ENCODE measurements at regions not wholly inside any gene's neighbourhood (a gene's known extent, or its start where the extent isn't known, plus 50 kb on each side); places are given as distances from the start of the nearest gene placed in this dataset.

- TF ChIP-seq CTCF (conservative IDR thresholded peaks at IDR 0.05; ENCODE audit: low read depth, low read length) = no peak
- TF ChIP-seq EZH2 (IDR thresholded peaks at IDR 0.05; ENCODE audit: borderline replicate concordance, low read depth, low read length, poor library complexity, severe bottlenecking) = no peak
Observed at GRCh38 chr4:137122876-137123275, 409.4 kb downstream of the PCDH18 start.

Measured in A673 (cell line).